Gastrocnemius medialis (tissue), 4 donors: ENCODE measurements at regions not wholly inside any gene's neighbourhood (a gene's known extent, or its start where the extent isn't known, plus 50 kb on each side); places are given as distances from the start of the nearest gene placed in this dataset.

Experiments used
- ATAC-seq, 2 donors: fragments of 150-250 bp; one replicate each; pipeline ENCODE4 v1.9.1; 2016
- DNase-seq, 2 donors: peaks; one replicate each; pipeline ENCODE4 v3.0.0-alpha.2; 2019
- H3K27ac ChIP-seq, 4 donors: fragments of 200-600 bp; sonication (generic); 1 replicate in 1 of 4; 2 replicates in 3 of 4; pipeline ENCODE4 v1.5.1; 2016 to 2018; ENCODE audit warnings: mild to moderate bottlenecking in 2 of 4, moderate library complexity in 1 of 4
- H3K27me3 ChIP-seq, 3 donors: fragments of 200-600 bp; sonication (generic) in 2 of 3; 1 replicate in 1 of 3; 2 replicates in 2 of 3; pipeline versions ENCODE4 v1.5.1 to v1.6.0; 2016 to 2019; ENCODE audit warnings: mild to moderate bottlenecking in 1 of 3, moderate library complexity in 1 of 3
- H3K36me3 ChIP-seq, 2 donors: fragments of 200-600 bp; sonication (generic) in 1 of 2; one replicate each; pipeline ENCODE4 v1.5.1; 2017 to 2018
- H3K4me1 ChIP-seq, 2 donors: fragments of 200-600 bp; sonication (generic) in 1 of 2; one replicate each; pipeline ENCODE4 v1.5.1; 2016 to 2017; ENCODE audit warnings: mild to moderate bottlenecking in 2 of 2
- H3K4me3 ChIP-seq, 4 donors: fragments of 200-600 bp; sonication (generic) in 3 of 4; 1 replicate in 1 of 4; 2 replicates in 3 of 4; pipeline ENCODE4 v1.5.1; 2016 to 2019; ENCODE audit warnings: mild to moderate bottlenecking in 2 of 4
- H3K9me3 ChIP-seq, 3 donors: fragments of 200-600 bp; sonication (generic) in 2 of 3; 1 replicate in 1 of 3; 2 replicates in 2 of 3; pipeline ENCODE4 v1.5.1; 2016 to 2019
- CTCF ChIP-seq, 5 experiments: fragments of 450-650 bp in 3 of 5; fragments of 200-600 bp in 2 of 5; sonication (generic) in 2 of 5; IDR thresholded peaks in 4 of 5; conservative IDR thresholded peaks in 1 of 5; 1 replicate in 4 of 5; 2 replicates in 1 of 5; pipeline ENCODE4 v1.5.1; 2016 to 2019; ENCODE audit warnings: antibody characterized with exemption in 5 of 5, mild to moderate bottlenecking in 3 of 5, moderate library complexity in 3 of 5
- POLR2A ChIP-seq, 2 donors: fragments of 450-650 bp; IDR thresholded peaks; one replicate each; pipeline ENCODE4 v1.6.1; 2017; ENCODE audit warnings: antibody characterized with exemption in 2 of 2, mild to moderate bottlenecking in 2 of 2, moderate library complexity in 2 of 2
- in situ Hi-C, 4 donors: fragments of 200-750 bp; cut with MboI; loops; one replicate each; pipeline versions ENCODE4 v1.15.0 to v1.8.0; 2017; ENCODE audit warnings: low sequenced_read_pairs in 4 of 4
- intact Hi-C: fragments of 100-400 bp; cut with DNase I; formaldehyde crosslinking; loops from one replicate; pipeline ENCODE4 v1.15.1; 2023; ENCODE audit warnings: low total_unique reads

- Histone ChIP-seq H3K4me1 (peaks cover 0 to 6% of the 10 kb centered on the region in 2 donors), H3K27me3 (no peaks in the 10 kb centered on the region), H3K27ac (no peak overlapping the region), H3K4me3 (no peak overlapping the region), H3K36me3 (no peaks in the 10 kb centered on the region), H3K9me3 (no peaks in the 10 kb centered on the region)
- in situ Hi-C loops (no loop called here), intact Hi-C loops (no loop called here)
- DNase-seq (no peak), ATAC-seq (no peak)
- TF ChIP-seq CTCF (IDR thresholded peaks at IDR 0.05 in 4 of 5, conservative IDR thresholded peaks at IDR 0.05 in 1 of 5) (no peak), POLR2A (IDR thresholded peaks at IDR 0.05) (no peak)
These were observed 50.1 kb upstream of the IGFBP5 start for GRCh38 chr2:216745453-216745852.
